ENCODE measurements at regions not wholly inside any gene's neighbourhood (a gene's known extent, or its start where the extent isn't known, plus 50 kb on each side); places are given as distances from the start of the nearest gene placed in this dataset.

DNA sequence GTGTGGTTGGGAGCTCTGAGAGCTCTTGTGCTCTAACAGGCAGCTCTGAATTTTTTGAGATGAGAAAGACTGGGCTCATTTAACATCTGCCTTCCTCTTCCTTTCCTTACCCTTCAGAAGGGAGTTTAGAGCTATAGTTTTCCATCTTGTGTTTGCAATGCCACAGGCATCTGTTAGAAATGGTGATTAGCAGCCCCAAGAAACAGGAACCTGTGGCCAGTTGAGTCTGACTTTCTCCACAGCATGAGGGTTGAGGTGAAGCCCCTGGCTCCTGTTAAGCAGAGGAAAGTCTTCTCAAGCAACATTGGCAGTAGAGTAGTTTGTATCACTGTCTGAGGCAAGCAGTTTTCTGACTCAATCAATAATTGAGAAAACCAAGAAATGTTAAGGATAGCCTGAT lies 577.4 kb downstream of the ZEB2 start:
- TF ChIP-seq, protein P1, sequence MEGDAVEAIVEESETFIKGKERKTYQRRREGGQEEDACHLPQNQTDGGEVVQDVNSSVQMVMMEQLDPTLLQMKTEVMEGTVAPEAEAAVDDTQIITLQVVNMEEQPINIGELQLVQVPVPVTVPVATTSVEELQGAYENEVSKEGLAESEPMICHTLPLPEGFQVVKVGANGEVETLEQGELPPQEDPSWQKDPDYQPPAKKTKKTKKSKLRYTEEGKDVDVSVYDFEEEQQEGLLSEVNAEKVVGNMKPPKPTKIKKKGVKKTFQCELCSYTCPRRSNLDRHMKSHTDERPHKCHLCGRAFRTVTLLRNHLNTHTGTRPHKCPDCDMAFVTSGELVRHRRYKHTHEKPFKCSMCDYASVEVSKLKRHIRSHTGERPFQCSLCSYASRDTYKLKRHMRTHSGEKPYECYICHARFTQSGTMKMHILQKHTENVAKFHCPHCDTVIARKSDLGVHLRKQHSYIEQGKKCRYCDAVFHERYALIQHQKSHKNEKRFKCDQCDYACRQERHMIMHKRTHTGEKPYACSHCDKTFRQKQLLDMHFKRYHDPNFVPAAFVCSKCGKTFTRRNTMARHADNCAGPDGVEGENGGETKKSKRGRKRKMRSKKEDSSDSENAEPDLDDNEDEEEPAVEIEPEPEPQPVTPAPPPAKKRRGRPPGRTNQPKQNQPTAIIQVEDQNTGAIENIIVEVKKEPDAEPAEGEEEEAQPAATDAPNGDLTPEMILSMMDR (IDR thresholded peaks at IDR 0.05), result no peak
- no peak for TF ChIP-seq EZH2 (IDR thresholded peaks at IDR 0.05)
- no peak for TF ChIP-seq EZH2phosphoT487 (IDR thresholded peaks at IDR 0.05)

Measured in neural progenitor cell (in vitro differentiated cells).